ENCODE measurements at regions not wholly inside any gene's neighbourhood (a gene's known extent, or its start where the extent isn't known, plus 50 kb on each side); places are given as distances from the start of the nearest gene placed in this dataset.

- no peak for FAIRE-seq
- no peak for DNase-seq (ENCODE audit: extremely low read depth in 1 of 4, low spot score in 3 of 4)
- no peak overlapping the region for H3K4me3 ChIP-seq
- intact Hi-C loops (cut with micrococcal nuclease) (no loop called here), in situ Hi-C loops (cut with MboI) (no loop called here)
- ChIA-PET POLR2A (no interaction called here), CTCF (ENCODE audit: low intra/inter-chr PET ratio) (no interaction called here)
- no peaks in the 10 kb centered on the region for H3K27me3 ChIP-seq (ENCODE audit: control insufficient read depth in 2 of 2, insufficient read depth in 2 of 2, low read length in 2 of 2)
- no peak overlapping the region for H3K4me2 ChIP-seq (ENCODE audit: insufficient read depth, low read length)
- ATAC-seq: no peak
- no peaks in the 10 kb centered on the region for H4K20me1 ChIP-seq (replicated peaks; ENCODE audit: control insufficient read depth, insufficient read depth, low read length)
- H2AFZ ChIP-seq (ENCODE audit: low read depth, low read length): no peak overlapping the region
- 7% methylated on average over 1 of the region's 1 CpG for WGBS (ENCODE audit: insufficient coverage, low coverage, missing lambda C conversion rate)
- no peaks in the 10 kb centered on the region for H3K79me2 ChIP-seq (ENCODE audit: control insufficient read depth, insufficient read depth, low read length)
- no peaks in the 10 kb centered on the region for H3K4me1 ChIP-seq (replicated peaks in 1 of 2; ENCODE audit: control insufficient read depth in 2 of 2, insufficient read depth in 2 of 2, low read length in 2 of 2)
- H3K9ac ChIP-seq (ENCODE audit: insufficient read depth in 1 of 2, low read depth in 2 of 2, low read length in 2 of 2): no peak overlapping the region
- no peaks in the 10 kb centered on the region; the same call in 1 of the 2 replicates for H3K9me3 ChIP-seq (replicated peaks; ENCODE audit: control insufficient read depth, insufficient read depth, low read depth, low read length)
- H3K27ac ChIP-seq (ENCODE audit: extremely low read depth, low read depth, low read length): no peak overlapping the region
- H3K36me3 ChIP-seq (ENCODE audit: control insufficient read depth, insufficient read depth, low read length): no peaks in the 10 kb centered on the region
- H3K9me1 ChIP-seq (ENCODE audit: control insufficient read depth, insufficient read depth, low read length): no peaks in the 10 kb centered on the region
- no peak for TF ChIP-seq ZNF143 (CRISPR knock-in tag; IDR thresholded peaks at IDR 0.05)
- TF ChIP-seq SMC3 (conservative IDR thresholded peaks at IDR 0.05; ENCODE audit: insufficient read depth, low read depth, low read length): no peak
- no peak for TF ChIP-seq TRIM28 (IDR thresholded peaks at IDR 0.05)
- TF ChIP-seq TEAD4 (IDR thresholded peaks at IDR 0.05; ENCODE audit: low read length): no peak
- no peak for TF ChIP-seq TEAD4 (CRISPR knock-in tag; IDR thresholded peaks at IDR 0.05; ENCODE audit: borderline replicate concordance)
- TF ChIP-seq ZBTB17 (CRISPR knock-in tag; IDR thresholded peaks at IDR 0.05): no peak
- TF ChIP-seq ZKSCAN8 (CRISPR knock-in tag; IDR thresholded peaks at IDR 0.05): no peak
- TF ChIP-seq PREB (CRISPR knock-in tag; IDR thresholded peaks at IDR 0.05): no peak
- no peak for TF ChIP-seq OTX1 (CRISPR knock-in tag; IDR thresholded peaks at IDR 0.05)
- TF ChIP-seq BDP1 (IDR thresholded peaks at IDR 0.05; ENCODE audit: insufficient read depth, insufficient read length): no peak
- TF ChIP-seq ASH1L (IDR thresholded peaks at IDR 0.05; ENCODE audit: borderline replicate concordance, low read depth, partially characterized antibody): no peak
- no TSS peak for BruUV-seq (replicated peaks)
These were observed 542.5 kb downstream of the NUF2 start for GRCh38 chr1:163864207-163864606.

All from K562 (cell line).